HCT116 (cell line): ENCODE measurements at regions not wholly inside any gene's neighbourhood (a gene's known extent, or its start where the extent isn't known, plus 50 kb on each side); places are given as distances from the start of the nearest gene placed in this dataset.

ENCODE experiments used
- POLR2A ChIP-seq: IDR thresholded peaks from 2 replicates; pipeline ENCODE4 v1.7.0; 2011; ENCODE audit warnings: borderline replicate concordance; ENCODE audit not compliant: insufficient read depth, insufficient read length; ENCODE audit errors: extremely low read depth
- POLR2AphosphoS5 ChIP-seq: IDR thresholded peaks from 2 replicates; pipeline ENCODE4 v1.6.1; 2011; ENCODE audit warnings: mild to moderate bottlenecking, low read depth, low read length, moderate library complexity
- RAD21 ChIP-seq: IDR thresholded peaks from 2 replicates; pipeline ENCODE4 v1.6.1; 2012; ENCODE audit warnings: low read depth, mild to moderate bottlenecking
- TCF7L2 ChIP-seq: IDR thresholded peaks from 2 replicates; pipeline ENCODE4 v1.7.0; 2011; ENCODE audit warnings: borderline replicate concordance, inconsistent platforms; ENCODE audit not compliant: insufficient read depth, insufficient read length; ENCODE audit errors: extremely low read depth
- TF ChIP-seq, protein P1 (sequence below), 3 experiments: fragments of 200-600 bp in 1 of 3; sonication (generic) in 1 of 3; IDR thresholded peaks in 2 of 3; conservative IDR thresholded peaks in 1 of 3; 2 replicates each; pipeline ENCODE4 v1.5.1; 2012 to 2017; ENCODE audit warnings: low read depth in 2 of 3, low read length in 2 of 3, antibody characterized with exemption in 1 of 3, borderline replicate concordance in 1 of 3, control low read depth in 1 of 3, mild to moderate bottlenecking in 1 of 3, mixed read lengths in 1 of 3, mixed run types in 1 of 3, moderate library complexity in 1 of 3; ENCODE audit not compliant: insufficient read depth in 1 of 3
- TF ChIP-seq, protein P2 (sequence below): IDR thresholded peaks from 2 replicates; pipeline ENCODE4 v1.6.1; 2012

DNA sequence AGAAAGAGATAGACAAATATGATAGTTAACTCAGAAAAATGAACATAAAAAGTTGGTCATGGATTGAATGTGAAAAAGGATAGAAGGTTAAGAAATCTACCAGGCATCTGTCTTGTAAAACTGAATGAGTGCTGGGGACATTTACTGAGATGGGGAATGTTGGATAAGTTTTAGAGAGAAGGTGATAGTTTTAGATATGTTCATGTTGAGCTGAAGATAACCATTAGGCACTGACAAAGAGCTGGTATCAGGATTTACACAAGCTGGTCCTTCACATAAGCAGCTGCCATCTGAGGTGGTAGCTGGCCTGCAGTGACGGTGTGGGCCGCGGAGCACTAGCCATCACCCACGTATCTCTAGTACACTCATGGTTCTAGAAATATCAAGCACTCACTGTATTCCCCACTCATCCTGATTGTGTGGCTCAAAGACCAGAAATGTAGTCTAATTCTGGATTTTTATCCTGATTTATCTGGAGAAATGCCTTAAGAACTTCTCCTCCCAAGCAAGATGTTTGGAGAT lies 194.4 kb upstream of the KCNJ16 start:
- no peak for TF ChIP-seq TCF7L2
- TF ChIP-seq POLR2AphosphoS5, result no peak
- TF ChIP-seq, protein P1, sequence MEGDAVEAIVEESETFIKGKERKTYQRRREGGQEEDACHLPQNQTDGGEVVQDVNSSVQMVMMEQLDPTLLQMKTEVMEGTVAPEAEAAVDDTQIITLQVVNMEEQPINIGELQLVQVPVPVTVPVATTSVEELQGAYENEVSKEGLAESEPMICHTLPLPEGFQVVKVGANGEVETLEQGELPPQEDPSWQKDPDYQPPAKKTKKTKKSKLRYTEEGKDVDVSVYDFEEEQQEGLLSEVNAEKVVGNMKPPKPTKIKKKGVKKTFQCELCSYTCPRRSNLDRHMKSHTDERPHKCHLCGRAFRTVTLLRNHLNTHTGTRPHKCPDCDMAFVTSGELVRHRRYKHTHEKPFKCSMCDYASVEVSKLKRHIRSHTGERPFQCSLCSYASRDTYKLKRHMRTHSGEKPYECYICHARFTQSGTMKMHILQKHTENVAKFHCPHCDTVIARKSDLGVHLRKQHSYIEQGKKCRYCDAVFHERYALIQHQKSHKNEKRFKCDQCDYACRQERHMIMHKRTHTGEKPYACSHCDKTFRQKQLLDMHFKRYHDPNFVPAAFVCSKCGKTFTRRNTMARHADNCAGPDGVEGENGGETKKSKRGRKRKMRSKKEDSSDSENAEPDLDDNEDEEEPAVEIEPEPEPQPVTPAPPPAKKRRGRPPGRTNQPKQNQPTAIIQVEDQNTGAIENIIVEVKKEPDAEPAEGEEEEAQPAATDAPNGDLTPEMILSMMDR (IDR thresholded peaks at IDR 0.05 in 2 of 3, conservative IDR thresholded peaks at IDR 0.05 in 1 of 3; ENCODE audit: borderline replicate concordance in 1 of 3, insufficient read depth in 1 of 3, low read depth in 2 of 3, low read length in 2 of 3), result no peak
- TF ChIP-seq POLR2A, result no peak
- TF ChIP-seq RAD21, result no peak
- TF ChIP-seq, protein P2, sequence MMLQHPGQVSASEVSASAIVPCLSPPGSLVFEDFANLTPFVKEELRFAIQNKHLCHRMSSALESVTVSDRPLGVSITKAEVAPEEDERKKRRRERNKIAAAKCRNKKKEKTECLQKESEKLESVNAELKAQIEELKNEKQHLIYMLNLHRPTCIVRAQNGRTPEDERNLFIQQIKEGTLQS, result no peak
